Upper lobe of right lung (tissue), 1 donor: ENCODE measurements at regions not wholly inside any gene's neighbourhood (a gene's known extent, or its start where the extent isn't known, plus 50 kb on each side); places are given as distances from the start of the nearest gene placed in this dataset.

Source experiments
- ATAC-seq: fragments of 200-7000 bp; cut with Tn5 transposase; one replicate; pipeline ENCODE4 v1.9.1; 2020; ENCODE audit warnings: mild to moderate bottlenecking, moderate library complexity
- DNase-seq: peaks from one replicate; pipeline ENCODE4 v3.0.0-alpha.2; 2020
- H3K27ac ChIP-seq: fragments of 200-600 bp; one replicate; pipeline ENCODE4 v1.8.0; 2022
- H3K27me3 ChIP-seq: fragments of 200-600 bp; one replicate; pipeline ENCODE4 v1.8.0; 2022; ENCODE audit warnings: mild to moderate bottlenecking
- H3K36me3 ChIP-seq: fragments of 200-600 bp; one replicate; pipeline ENCODE4 v1.8.0; 2022
- H3K4me1 ChIP-seq: fragments of 200-600 bp; one replicate; pipeline ENCODE4 v1.8.0; 2022
- H3K4me3 ChIP-seq: fragments of 200-600 bp; one replicate; pipeline ENCODE4 v1.8.0; 2022; ENCODE audit warnings: mild to moderate bottlenecking
- H3K9me3 ChIP-seq: fragments of 200-600 bp; one replicate; pipeline ENCODE4 v1.8.0; 2022
- CTCF ChIP-seq: fragments of 200-600 bp; IDR thresholded peaks from one replicate; pipeline ENCODE4 v1.8.0; 2022; ENCODE audit warnings: antibody characterized with exemption
- intact Hi-C: fragments of 100-400 bp; cut with DNase I; formaldehyde crosslinking; loops from one replicate; pipeline ENCODE4 v1.11.0; 2022
- donor health status: DM: no; HTN: yes; CAD: no; lungs with severe emphysema.

GRCh38 chr15:36059596-36059995 lies 513.6 kb upstream of the DPH6 start:
- H3K27me3 ChIP-seq = no peaks in the 10 kb centered on the region
- no peaks in the 10 kb centered on the region for H3K36me3 ChIP-seq
- TF ChIP-seq CTCF = no peak
- no peaks in the 10 kb centered on the region for H3K9me3 ChIP-seq
- no peak overlapping the region for H3K4me3 ChIP-seq
- no peak for ATAC-seq
- DNase-seq = no peak
- intact Hi-C loops = no loop called here
- H3K27ac ChIP-seq = no peak overlapping the region
- no peaks in the 10 kb centered on the region for H3K4me1 ChIP-seq

DNA sequence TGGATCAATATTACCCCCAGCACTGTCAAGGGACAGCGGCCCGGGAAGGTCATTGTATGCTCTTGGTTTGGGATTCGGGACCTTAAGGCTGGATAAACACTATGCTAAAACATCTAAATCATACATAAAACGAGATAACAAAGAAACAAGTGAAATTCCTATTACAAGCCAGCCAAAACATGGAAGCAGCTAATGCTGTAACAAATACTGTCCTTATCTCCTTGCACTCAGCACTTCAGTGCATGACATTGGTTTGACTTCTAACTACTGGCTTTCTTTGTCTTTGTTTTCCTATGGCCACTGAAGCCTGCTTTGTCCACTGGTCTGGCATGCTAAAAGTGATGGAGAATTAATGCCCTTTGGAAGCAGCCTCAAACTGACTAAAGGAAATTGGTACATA lies 516.4 kb upstream of the DPH6 start:
- ATAC-seq (no peak), DNase-seq (no peak)
- intact Hi-C loops = no loop called here
- H3K4me1 ChIP-seq = no peaks in the 10 kb centered on the region
- no peaks in the 10 kb centered on the region for H3K27me3 ChIP-seq
- no peak overlapping the region for H3K4me3 ChIP-seq
- H3K36me3 ChIP-seq = no peaks in the 10 kb centered on the region
- no peaks in the 10 kb centered on the region for H3K9me3 ChIP-seq
- no peak for TF ChIP-seq CTCF
- H3K27ac ChIP-seq = no peak overlapping the region

GRCh38 chr15:36066757-36067156 lies 512.7 kb upstream of the CDIN1 start:
- no peaks in the 10 kb centered on the region for H3K27me3 ChIP-seq

GRCh38 chr15:36067483-36068274 lies 511.7 kb upstream of the CDIN1 start:
- TF ChIP-seq CTCF = no peak
- Histone ChIP-seq H3K4me3 (no peak overlapping the region), H3K4me1 (no peaks in the 10 kb centered on the region), H3K36me3 (no peaks in the 10 kb centered on the region), H3K27ac (no peak overlapping the region), H3K9me3 (no peaks in the 10 kb centered on the region), H3K27me3 (no peaks in the 10 kb centered on the region)
- DNase-seq (no peak), ATAC-seq (peak; percentile 21)
- intact Hi-C loops = no loop called here

More at GRCh38 chr15:36066757-36067156, 512.7 kb upstream of the CDIN1 start:
- Histone ChIP-seq H3K36me3 (no peaks in the 10 kb centered on the region), H3K9me3 (no peaks in the 10 kb centered on the region), H3K4me1 (no peaks in the 10 kb centered on the region), H3K27ac (no peak overlapping the region), H3K4me3 (no peak overlapping the region)
- TF ChIP-seq CTCF = no peak
- no peak for ATAC-seq
- DNase-seq = no peak
- intact Hi-C loops = no loop called here

DNA sequence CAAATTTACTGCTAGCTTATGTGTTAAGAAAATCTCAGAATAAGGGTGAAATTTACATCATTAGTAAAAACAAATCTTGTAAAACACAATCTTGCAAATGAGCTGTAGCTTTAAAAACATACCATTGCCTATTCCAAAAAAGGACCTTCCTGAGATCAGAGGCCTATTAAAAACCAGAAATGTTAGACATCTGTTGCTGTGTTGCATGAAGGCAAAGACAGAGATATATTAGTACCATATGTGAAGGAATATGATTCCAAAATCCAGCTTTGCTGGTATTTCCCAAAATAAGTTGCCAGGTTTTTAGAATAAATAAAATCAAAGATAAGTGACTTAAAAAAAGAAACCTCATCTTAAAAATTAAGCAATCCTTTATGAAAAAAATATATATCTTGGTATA lies 504.1 kb upstream of the CDIN1 start:
- Histone ChIP-seq H3K27me3 (no peaks in the 10 kb centered on the region), H3K9me3 (no peaks in the 10 kb centered on the region), H3K4me3 (no peak overlapping the region), H3K4me1 (no peaks in the 10 kb centered on the region), H3K36me3 (no peaks in the 10 kb centered on the region), H3K27ac (no peak overlapping the region)
- ATAC-seq (no peak), DNase-seq (no peak)
- no peak for TF ChIP-seq CTCF
- intact Hi-C loops = no loop called here

DNA sequence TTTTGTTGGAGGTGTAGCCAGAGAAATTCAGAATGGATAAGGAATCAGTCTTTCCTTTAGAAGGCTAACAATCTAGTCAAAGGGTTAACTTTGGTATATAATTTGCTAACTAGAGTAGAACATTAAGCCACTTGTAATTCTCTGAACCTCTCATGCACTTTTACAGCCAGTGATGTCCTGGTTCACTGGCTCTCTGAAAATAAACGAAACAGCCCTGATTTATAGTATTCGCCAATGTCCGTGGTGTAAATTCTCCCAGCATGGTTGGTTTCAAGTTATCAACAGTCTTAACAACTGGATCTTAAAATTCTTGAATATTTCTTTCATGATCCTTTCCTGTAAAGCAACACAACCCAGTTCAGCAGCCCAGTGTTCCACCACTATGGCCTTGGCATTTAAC lies 500.4 kb upstream of the CDIN1 start:
- H3K27ac ChIP-seq = no peak overlapping the region
- no peak for DNase-seq
- no peak for TF ChIP-seq CTCF
- H3K4me1 ChIP-seq = no peaks in the 10 kb centered on the region
- no peaks in the 10 kb centered on the region for H3K36me3 ChIP-seq
- intact Hi-C loops = no loop called here
- no peak overlapping the region for H3K4me3 ChIP-seq
- H3K27me3 ChIP-seq = no peaks in the 10 kb centered on the region
- ATAC-seq = no peak
- peaks cover 10% of the 10 kb centered on the region for H3K9me3 ChIP-seq
